ENCODE measurements at regions not wholly inside any gene's neighbourhood (a gene's known extent, or its start where the extent isn't known, plus 50 kb on each side); places are given as distances from the start of the nearest gene placed in this dataset.

DNA sequence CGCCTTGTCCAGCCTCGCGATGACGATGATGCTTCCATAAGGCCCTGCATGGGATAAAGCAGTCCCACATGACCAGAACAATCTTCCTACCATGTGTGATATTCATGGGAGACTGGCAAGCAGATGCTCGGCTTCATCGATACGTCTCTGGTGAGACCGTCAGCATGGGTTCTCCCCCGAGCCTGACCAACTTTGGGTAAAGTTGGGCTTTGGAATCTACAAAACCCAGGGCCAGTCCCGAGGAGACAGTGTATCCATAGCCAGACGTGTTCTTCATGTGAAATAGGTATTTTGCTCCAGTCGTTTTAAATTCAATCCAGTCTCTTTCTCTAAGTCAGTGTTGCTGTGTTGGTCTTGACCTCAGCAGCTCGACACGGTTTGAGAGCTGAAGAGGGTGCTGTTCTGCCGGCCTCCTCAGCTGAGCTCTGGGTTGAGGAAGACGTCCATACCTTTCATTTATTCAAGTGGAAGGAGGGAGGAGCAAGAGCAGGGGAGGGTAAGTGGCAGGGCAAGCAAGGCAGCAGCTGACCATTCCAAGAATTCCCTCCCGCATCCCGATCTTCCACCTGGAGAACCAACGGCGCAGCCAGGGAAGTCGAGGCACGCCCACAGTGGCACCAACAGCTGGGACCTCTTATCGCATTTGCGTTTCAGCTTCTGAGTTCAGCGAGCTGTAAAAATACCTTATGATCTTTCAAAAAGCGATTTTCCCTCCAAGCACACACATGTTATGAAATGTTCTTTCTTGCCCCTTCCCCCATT lies 64.0 kb upstream of the THBS2 start:
- Histone ChIP-seq H3K9me3 (ENCODE audit: control insufficient read depth, insufficient read depth, low read length) (peaks cover 5% of the 10 kb centered on the region; the same call in 1 of the 2 replicates), H3K27me3 (ENCODE audit: control insufficient read depth, insufficient read depth, low read length) (no peaks in the 10 kb centered on the region), H3K27ac (ENCODE audit: low read depth, low read length) (no peak overlapping the region), H3K4me3 (ENCODE audit: low read depth, low read length) (no peak overlapping the region)
- TF ChIP-seq, protein P1, sequence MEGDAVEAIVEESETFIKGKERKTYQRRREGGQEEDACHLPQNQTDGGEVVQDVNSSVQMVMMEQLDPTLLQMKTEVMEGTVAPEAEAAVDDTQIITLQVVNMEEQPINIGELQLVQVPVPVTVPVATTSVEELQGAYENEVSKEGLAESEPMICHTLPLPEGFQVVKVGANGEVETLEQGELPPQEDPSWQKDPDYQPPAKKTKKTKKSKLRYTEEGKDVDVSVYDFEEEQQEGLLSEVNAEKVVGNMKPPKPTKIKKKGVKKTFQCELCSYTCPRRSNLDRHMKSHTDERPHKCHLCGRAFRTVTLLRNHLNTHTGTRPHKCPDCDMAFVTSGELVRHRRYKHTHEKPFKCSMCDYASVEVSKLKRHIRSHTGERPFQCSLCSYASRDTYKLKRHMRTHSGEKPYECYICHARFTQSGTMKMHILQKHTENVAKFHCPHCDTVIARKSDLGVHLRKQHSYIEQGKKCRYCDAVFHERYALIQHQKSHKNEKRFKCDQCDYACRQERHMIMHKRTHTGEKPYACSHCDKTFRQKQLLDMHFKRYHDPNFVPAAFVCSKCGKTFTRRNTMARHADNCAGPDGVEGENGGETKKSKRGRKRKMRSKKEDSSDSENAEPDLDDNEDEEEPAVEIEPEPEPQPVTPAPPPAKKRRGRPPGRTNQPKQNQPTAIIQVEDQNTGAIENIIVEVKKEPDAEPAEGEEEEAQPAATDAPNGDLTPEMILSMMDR (IDR thresholded peaks at IDR 0.05; ENCODE audit: low read depth, low read length): no peak
- ChIA-PET POLR2A (no interaction called here), CTCF (no interaction called here)
- DNase-seq (ENCODE audit: low read depth, low spot score): no peak

DNA sequence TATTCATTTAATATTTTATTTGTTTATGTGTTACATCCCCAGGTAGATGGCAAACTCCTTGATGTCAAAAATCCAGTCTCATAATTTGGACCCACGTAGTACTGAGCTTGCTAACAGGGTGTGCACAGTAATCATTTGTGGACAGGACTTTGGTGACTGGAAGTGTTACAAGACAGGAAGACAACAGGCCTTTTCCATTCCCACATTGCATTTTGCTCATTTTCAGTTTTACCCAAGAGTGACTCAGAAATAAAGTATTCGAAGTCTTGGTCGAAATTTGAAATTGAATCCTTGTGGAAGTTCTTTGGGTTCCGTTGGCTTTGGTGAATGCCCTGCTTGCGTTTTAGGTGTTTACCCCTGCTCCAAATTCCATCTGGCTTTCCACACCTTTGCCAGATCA lies 63.0 kb upstream of the THBS2 start:
- POLR2A ChIA-PET: no interaction called here
- CTCF ChIA-PET: no interaction called here
- no peak for DNase-seq (ENCODE audit: low read depth, low spot score)
- Histone ChIP-seq H3K9me3 (ENCODE audit: control insufficient read depth, insufficient read depth, low read length) (peaks cover 5% of the 10 kb centered on the region; the same call in 1 of the 2 replicates), H3K27me3 (ENCODE audit: control insufficient read depth, insufficient read depth, low read length) (no peaks in the 10 kb centered on the region), H3K27ac (ENCODE audit: low read depth, low read length) (no peak overlapping the region), H3K4me3 (ENCODE audit: low read depth, low read length) (no peak overlapping the region)
- TF ChIP-seq, protein P1 (IDR thresholded peaks at IDR 0.05; ENCODE audit: low read depth, low read length): no peak

DNA sequence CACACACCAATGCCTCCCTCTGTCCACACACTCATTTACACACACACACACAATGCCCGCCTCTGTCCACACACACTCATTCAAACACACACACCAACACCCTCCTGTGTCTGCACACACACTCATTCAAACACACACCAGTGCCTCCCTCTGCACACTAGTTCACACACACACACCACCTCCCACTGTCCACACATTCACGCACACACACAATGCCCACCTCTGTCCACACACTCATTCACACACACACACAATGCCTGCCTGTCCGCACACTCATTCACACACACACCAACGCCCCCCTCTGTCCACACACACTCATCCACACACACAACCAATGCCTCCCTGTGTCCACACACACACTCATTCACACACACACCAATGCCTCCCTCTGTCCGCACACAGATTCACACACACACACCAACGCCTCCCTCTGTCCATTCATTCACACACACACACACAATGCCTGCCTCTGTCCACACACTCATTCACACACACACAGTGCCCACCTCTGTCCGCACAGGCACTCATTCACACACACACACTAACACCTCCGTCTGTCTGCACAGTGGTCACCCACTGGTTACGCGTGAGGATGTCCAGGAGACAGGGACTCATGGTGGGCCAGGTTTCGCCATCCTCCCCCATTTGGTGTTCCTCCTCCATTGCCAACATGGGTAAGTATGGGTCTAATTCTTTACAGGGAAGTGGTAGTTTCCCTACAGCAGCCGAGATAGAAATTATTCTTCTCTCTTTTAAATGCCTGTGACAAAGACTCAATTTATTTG lies 62.4 kb upstream of the THBS2 start:
- CTCF ChIA-PET: no interaction called here
- POLR2A ChIA-PET: no interaction called here
- TF ChIP-seq, protein P1 (IDR thresholded peaks at IDR 0.05; ENCODE audit: low read depth, low read length): no peak

DNA sequence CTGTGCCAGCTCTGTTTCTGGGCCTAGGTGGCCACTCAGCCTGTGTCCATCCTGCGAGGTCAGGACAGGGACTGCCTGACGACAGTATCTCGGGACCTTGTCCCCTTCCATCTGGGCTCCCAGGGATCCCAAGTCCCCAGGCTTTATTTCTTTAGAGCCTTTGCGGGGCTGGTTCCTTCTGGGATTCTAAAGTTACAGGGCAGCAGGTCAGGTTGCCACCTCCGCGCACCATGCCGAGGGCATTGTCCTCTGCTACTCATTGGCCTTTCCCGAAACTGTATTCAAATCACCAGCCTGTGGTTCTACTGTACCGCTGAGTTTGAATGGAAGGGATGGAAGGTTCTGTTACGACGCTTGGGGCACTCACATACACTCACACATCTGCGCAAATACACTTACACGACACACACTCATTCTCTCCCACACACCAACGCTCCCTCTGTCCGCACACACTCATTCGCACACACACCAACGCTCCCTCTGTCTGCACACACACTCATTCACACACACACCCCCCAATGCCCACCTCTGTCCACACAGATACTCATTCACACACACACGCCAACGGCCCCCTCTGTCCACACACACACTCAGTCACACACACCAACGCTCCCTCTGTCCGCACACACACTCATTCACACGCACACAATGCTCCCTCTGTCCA lies 59.8 kb upstream of the THBS2 start:
- CTCF ChIA-PET: no interaction called here
- Histone ChIP-seq H3K27me3 (ENCODE audit: control insufficient read depth, insufficient read depth, low read length) (no peaks in the 10 kb centered on the region), H3K4me3 (ENCODE audit: low read depth, low read length) (no peak overlapping the region), H3K27ac (ENCODE audit: low read depth, low read length) (no peak overlapping the region), H3K9me3 (ENCODE audit: control insufficient read depth, insufficient read depth, low read length) (peaks cover 7% of the 10 kb centered on the region; the same call in 1 of the 2 replicates)
- POLR2A ChIA-PET: no interaction called here
- DNase-seq (ENCODE audit: low read depth, low spot score): no peak
- TF ChIP-seq, protein P1 (IDR thresholded peaks at IDR 0.05; ENCODE audit: low read depth, low read length): no peak

More for the DNA sequence above, 62.4 kb upstream of the THBS2 start:
- H3K4me3 ChIP-seq (ENCODE audit: low read depth, low read length): no peak overlapping the region
- H3K9me3 ChIP-seq (ENCODE audit: control insufficient read depth, insufficient read depth, low read length): peaks cover 5% of the 10 kb centered on the region; the same call in 1 of the 2 replicates
- DNase-seq (ENCODE audit: low read depth, low spot score): no peak
- no peak overlapping the region for H3K27ac ChIP-seq (ENCODE audit: low read depth, low read length)
- H3K27me3 ChIP-seq (ENCODE audit: control insufficient read depth, insufficient read depth, low read length): no peaks in the 10 kb centered on the region
